UCSD-AML1 (cell line): ENCODE measurements at regions not wholly inside any gene's neighbourhood (a gene's known extent, or its start where the extent isn't known, plus 50 kb on each side); places are given as distances from the start of the nearest gene placed in this dataset.
"Not testable (repeated sequence)": the region's sequence is repeated elsewhere in the genome, so short reads cannot be mapped to it uniquely, and the experiment has no call there.

Experiments used
- DNase-seq: peaks from one replicate; lab custom pipeline; 2025; ENCODE audit not compliant: unreplicated experiment; lab: John Stamatoyannopoulos, UW

- DNase-seq: no peak
These were observed 135.9 kb downstream of the C6orf118 start for GRCh38 chr6:165173484-165173883.

DNA sequence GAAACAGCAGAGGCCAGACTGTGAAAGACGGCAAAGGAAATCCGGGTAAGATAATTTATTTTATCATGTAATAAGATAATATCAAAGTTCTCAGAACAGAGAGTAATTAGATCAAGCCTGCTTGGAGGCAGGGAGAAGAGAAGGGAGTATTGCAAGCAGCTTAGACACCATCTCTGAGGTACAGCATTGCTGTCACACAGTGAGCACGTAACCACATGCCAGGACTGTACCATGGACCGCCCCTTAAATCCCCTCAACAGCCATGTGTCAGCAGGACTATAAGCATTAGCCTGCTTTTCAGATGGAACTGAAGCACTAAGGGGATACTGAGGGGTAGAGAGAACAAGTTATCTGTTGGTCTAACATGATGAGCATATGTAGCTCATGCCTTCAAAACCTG lies 141.5 kb downstream of the C6orf118 start:
- no peak for DNase-seq

DNA sequence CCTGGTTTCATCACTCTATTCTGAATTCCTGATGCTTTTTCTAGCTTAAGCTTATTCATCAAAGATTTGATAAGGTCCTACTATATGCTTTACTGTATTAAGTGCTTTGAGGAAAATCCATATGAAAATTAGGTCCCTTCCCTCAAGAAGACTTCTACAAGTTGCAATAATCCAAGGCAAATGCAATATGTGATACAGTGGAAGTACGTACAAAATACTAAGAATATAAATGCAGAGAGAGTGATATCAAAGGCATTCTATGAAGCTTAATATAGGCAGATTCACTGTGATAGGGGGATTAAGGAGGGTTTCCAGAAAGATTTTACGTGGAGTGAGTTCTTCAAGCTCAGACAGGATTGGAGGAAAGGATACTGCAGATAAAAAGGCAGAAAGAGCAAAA lies 142.1 kb downstream of the C6orf118 start:
- no peak for DNase-seq

GRCh38 chr6:165163519-165163918 lies 145.9 kb downstream of the C6orf118 start:
- no peak for DNase-seq

- DNase-seq: no peak
These were observed 149.9 kb downstream of the C6orf118 start for GRCh38 chr6:165159460-165159859.

DNA sequence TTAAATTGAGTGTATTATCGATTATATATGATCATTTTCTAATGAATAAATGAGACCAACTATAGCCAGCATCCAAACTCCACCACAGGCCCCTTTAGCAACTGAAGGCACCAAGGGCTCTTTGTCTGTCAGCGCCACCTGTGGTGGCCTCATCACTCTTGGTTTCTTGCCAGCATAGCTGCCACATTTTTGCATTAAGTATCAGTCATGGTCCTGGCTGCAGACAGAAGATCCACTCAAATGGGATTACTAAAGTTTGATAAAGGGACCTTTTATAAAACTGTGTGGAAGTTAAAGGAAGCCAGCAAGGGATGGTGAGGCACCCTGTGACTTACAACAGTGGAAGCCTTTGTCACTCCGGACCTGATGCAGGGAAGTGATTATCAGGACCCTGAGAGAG lies 162.9 kb downstream of the C6orf118 start:
- no peak for DNase-seq

GRCh38 chr6:165135889-165136288 lies 173.5 kb downstream of the C6orf118 start:
- DNase-seq: no peak

- DNase-seq: no peak
These were observed 180.3 kb downstream of the C6orf118 start for GRCh38 chr6:165129086-165129485.

- DNase-seq: not testable (repeated sequence)
These were observed 181.7 kb downstream of the C6orf118 start for GRCh38 chr6:165127743-165128142.

GRCh38 chr6:165124681-165125080 lies 184.7 kb downstream of the C6orf118 start:
- not testable (repeated sequence) for DNase-seq

DNA sequence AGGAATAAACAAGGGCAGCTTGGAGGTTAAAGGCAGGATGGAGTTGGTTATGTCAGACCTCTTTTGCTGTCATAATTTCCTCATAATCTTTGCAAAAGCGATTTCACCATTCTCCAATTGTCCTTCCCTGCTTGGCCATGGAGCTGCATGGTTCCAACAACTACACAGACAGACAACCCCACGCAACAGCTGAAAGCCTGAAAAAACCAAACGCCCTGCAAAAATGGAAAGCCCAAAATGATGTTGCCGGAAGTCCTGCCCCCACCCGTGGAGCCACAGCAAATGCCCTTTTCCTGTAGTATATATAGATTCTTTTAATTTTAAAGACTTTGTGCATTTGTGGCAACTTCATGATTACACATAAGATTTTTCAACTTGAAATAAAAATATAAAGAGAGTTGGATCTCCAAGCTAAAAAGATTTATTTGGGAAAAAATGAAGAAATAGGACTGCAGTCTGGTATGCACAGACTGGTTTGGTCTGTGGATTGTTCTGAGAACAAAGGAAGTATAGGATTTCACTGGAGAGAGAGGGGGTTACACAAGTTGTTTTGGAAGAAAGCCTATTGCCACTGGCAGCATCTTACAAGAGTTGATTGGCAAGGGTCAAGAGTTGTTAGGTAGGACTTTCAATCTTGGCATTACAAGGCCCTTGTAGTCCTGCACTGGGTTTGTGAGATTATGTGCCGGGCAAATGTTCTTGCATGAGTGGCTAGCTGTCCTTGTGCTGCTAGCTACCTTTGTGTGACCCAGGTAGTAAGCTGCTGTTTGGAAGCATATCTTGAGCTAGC lies 190.0 kb downstream of the C6orf118 start:
- no peak for DNase-seq

GRCh38 chr6:165118736-165119135 lies 190.7 kb downstream of the C6orf118 start:
- no peak for DNase-seq

DNA sequence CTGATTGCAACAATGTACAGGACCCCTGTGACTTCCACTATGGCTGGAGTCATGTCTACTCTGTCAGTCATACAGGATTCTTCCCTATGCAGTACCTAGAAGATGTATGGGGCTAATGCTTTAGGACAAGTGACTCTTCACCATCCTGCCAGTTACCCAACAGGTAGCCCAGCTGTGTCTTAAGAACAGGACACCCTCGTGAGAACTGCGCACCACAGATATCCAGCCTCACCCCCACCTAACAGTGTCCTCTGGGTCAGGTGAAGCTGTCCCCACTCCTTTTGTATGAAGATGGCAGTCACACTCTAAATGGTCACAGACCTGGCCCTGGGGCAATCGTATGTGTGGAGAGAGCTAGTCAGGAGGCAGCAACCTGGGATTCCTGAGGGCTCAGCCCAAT lies 191.6 kb downstream of the C6orf118 start:
- DNase-seq: no peak

GRCh38 chr6:165117121-165117520 lies 192.3 kb downstream of the C6orf118 start:
- DNase-seq: no peak

DNA sequence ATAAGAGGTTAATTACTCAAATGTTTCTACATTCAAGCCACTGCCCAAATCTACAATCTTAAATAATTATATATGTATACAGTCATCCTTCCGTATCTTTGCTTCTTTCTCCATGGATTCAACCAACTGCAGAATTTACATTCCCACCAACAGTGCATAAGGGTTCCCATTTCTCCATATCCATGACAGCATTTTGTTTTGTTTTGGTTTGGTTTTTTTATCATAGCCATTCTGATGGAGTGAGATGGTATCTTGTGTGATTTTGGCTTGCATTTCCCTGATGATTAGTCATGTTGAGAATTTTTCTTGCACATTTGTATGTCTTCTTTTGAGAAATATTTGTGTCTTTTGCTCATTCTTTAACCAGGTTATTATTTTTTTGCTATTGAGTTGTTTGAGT lies 198.5 kb downstream of the C6orf118 start:
- DNase-seq: no peak

- DNase-seq: no peak
These were observed 200.4 kb downstream of the C6orf118 start for GRCh38 chr6:165109011-165109410.

GRCh38 chr6:165106261-165106660 lies 203.1 kb downstream of the C6orf118 start:
- no peak for DNase-seq

DNA sequence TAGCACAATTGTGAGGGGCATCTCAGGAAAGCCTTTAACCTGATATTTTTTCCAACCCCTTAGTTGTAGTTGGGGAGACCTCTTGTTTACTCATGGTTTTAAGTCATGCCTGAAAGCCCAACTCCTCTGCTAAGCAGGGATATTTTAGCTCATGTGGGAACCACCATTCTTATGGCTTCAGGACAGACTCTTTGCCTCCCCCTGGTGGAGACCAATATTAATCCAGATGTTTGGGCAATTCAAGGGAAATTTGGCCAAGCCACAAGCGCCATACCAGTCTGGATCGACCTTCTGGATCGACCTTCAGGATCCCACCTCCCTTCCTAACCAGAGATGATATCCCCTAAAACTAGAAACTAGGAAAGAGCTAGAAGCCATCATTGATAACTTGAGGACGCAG lies 211.2 kb downstream of the C6orf118 start:
- DNase-seq: no peak

DNA sequence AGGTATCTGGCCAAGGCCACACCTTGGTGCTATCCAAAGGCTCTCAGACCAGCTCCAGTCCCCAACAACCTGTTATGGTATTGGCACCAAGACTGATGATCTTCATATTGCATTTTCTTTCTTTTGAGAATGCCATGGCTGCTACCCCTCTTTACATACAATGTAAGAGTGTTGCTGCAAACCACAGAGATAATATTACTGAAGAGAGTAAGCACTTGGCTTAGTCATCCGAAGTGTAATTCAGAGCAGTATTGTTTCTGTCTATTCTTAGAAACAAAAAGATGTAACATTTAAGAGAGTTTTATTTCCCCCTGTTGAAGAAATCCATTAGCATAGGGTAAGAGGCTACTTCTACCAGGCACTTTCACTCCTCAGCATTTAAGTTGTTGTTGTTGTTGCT lies 212.5 kb downstream of the C6orf118 start:
- DNase-seq: no peak

DNA sequence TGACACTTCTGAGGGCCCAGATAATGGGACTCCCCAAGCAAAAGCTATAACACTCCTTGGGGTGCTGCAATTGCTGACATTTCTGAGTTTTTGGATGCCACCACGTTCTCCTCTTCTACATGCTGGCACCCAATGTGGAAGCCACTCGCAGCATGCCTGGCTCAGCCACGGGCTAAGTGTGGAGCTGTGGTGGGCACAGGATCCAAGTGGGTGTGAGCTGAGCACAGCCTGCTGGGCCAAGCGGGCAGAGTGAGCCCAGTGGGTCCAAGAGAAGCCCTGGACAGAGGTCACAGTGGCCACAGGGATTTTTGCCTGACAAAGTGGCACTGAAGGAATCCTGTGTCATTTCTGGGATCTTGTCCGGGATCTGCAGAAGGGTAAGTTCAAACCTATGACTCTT lies 213.2 kb downstream of the C6orf118 start:
- no peak for DNase-seq

GRCh38 chr6:165092881-165093595 lies 216.4 kb downstream of the C6orf118 start:
- no peak for DNase-seq

- DNase-seq: no peak
These were observed 218.2 kb downstream of the C6orf118 start for GRCh38 chr6:165091121-165091785.
